ENCODE measurements at regions not wholly inside any gene's neighbourhood (a gene's known extent, or its start where the extent isn't known, plus 50 kb on each side); places are given as distances from the start of the nearest gene placed in this dataset.

- TF ChIP-seq CTCF (IDR thresholded peaks at IDR 0.05) (no peak), POLR2A (IDR thresholded peaks at IDR 0.05) (no peak)
These were observed 160.3 kb upstream of the BMP4 start for GRCh38 chr14:54116972-54117371.
